Keratinocyte (primary cell): ENCODE measurements at regions not wholly inside any gene's neighbourhood (a gene's known extent, or its start where the extent isn't known, plus 50 kb on each side); places are given as distances from the start of the nearest gene placed in this dataset.

Source experiments
- DNase-seq: peaks from one replicate; pipeline ENCODE4 v3.0.0-alpha.2; 2011; ENCODE audit warnings: low read depth, missing footprints, low spot score
- FAIRE-seq: peaks from 2 replicates; lab custom pipeline; 2011; peaks lifted over from hg19 to GRCh38; lab: Jason Lieb, UNC
- H2AFZ ChIP-seq: 2 replicates; pipeline ENCODE4 v1.6.0; 2012; ENCODE audit warnings: low read length, control low read depth, inconsistent platforms; ENCODE audit not compliant: control insufficient read depth
- H3K27ac ChIP-seq: 2 replicates; pipeline ENCODE4 v1.5.1; 2011; ENCODE audit warnings: low read length; ENCODE audit not compliant: control insufficient read depth, insufficient read depth
- H3K27me3 ChIP-seq: 3 replicates; pipeline ENCODE4 v1.6.0; 2011; ENCODE audit warnings: low read length; ENCODE audit not compliant: control insufficient read depth, insufficient read depth; ENCODE audit errors: extremely low read depth
- H3K36me3 ChIP-seq, 2 experiments: 2 replicates in 1 of 2; 3 replicates in 1 of 2; pipeline ENCODE4 v1.5.1; 2011; ENCODE audit warnings: low read length in 2 of 2, mild to moderate bottlenecking in 1 of 2; ENCODE audit not compliant: control insufficient read depth in 2 of 2, insufficient read depth in 2 of 2; ENCODE audit errors: extremely low read depth in 1 of 2
- H3K4me1 ChIP-seq: 3 replicates; pipeline ENCODE4 v1.5.1; 2011; ENCODE audit warnings: low read length; ENCODE audit not compliant: control insufficient read depth, insufficient read depth; ENCODE audit errors: extremely low read depth
- H3K4me2 ChIP-seq: 3 replicates; pipeline ENCODE4 v1.6.0; 2011; ENCODE audit warnings: low read depth, low read length; ENCODE audit not compliant: control insufficient read depth, insufficient read depth; ENCODE audit errors: extremely low read depth
- H3K4me3 ChIP-seq, 3 experiments: fragments of 200-600 bp in 1 of 3; sonication (generic) in 1 of 3; 2 replicates in 2 of 3; 3 replicates in 1 of 3; pipeline ENCODE4 v1.5.1; 2011 to 2016; ENCODE audit warnings: low read length in 3 of 3, mild to moderate bottlenecking in 3 of 3, control low read depth in 2 of 3, inconsistent platforms in 1 of 3, low read depth in 1 of 3, mixed read lengths in 1 of 3, mixed run types in 1 of 3, moderate library complexity in 1 of 3; ENCODE audit not compliant: control insufficient read depth in 2 of 3, insufficient read depth in 2 of 3; ENCODE audit errors: extremely low read depth in 1 of 3
- H3K79me2 ChIP-seq: 2 replicates; pipeline ENCODE4 v1.6.0; 2012; ENCODE audit warnings: low read length; ENCODE audit not compliant: control insufficient read depth, insufficient read depth
- H3K9ac ChIP-seq: 3 replicates; pipeline ENCODE4 v1.6.0; 2011; ENCODE audit warnings: low read length; ENCODE audit not compliant: control insufficient read depth, insufficient read depth; ENCODE audit errors: extremely low read depth
- H3K9me1 ChIP-seq: 3 replicates; pipeline ENCODE4 v1.6.0; 2011; ENCODE audit warnings: low read length; ENCODE audit not compliant: control insufficient read depth, insufficient read depth; ENCODE audit errors: extremely low read depth
- H3K9me3 ChIP-seq: 2 replicates; pipeline ENCODE4 v1.5.1; 2012; ENCODE audit warnings: low read depth, low read length; ENCODE audit not compliant: control insufficient read depth
- H4K20me1 ChIP-seq: 3 replicates; pipeline ENCODE4 v1.6.0; 2011; ENCODE audit warnings: low read length; ENCODE audit not compliant: control insufficient read depth, insufficient read depth; ENCODE audit errors: extremely low read depth
- CTCF ChIP-seq, 3 experiments: IDR thresholded peaks in 1 of 3; conservative IDR thresholded peaks in 1 of 3; optimal IDR thresholded peaks in 1 of 3; 2 replicates in 2 of 3; 3 replicates in 1 of 3; pipeline versions ENCODE3 to v1.5.1; 2011; ENCODE audit warnings: low read length in 3 of 3, mild to moderate bottlenecking in 3 of 3, moderate library complexity in 2 of 3, control low read depth in 1 of 3, inconsistent platforms in 1 of 3; ENCODE audit not compliant: insufficient read depth in 2 of 3; ENCODE audit errors: extremely low read depth in 1 of 3
- EZH2 ChIP-seq: IDR thresholded peaks from one replicate; pipeline ENCODE4 v1.6.1; 2012; ENCODE audit warnings: inconsistent platforms, mild to moderate bottlenecking, low read length, moderate library complexity
- dilution Hi-C: fragments of 300-500 bp; cut with MboI; formaldehyde crosslinking; loops from one replicate; pipeline ENCODE4 v1.7.0; 2020; ENCODE audit warnings: low sequenced_read_pairs; ENCODE audit not compliant: extremely low pct_ligation_motif_present

GRCh38 chr11:131109790-131110189, 193.5 kb upstream of the SNX19 start:
- dilution Hi-C loops = no loop called here
- Histone ChIP-seq H3K4me2 (no peak overlapping the region), H3K4me1 (no peaks in the 10 kb centered on the region), H3K9me1 (no peaks in the 10 kb centered on the region), H3K4me3 (no peak overlapping the region), H3K9ac (no peak overlapping the region), H3K27me3 (no peaks in the 10 kb centered on the region), H3K9me3 (peaks cover 4% of the 10 kb centered on the region), H2AFZ (no peak overlapping the region), H4K20me1 (no peaks in the 10 kb centered on the region), H3K36me3 (no peaks in the 10 kb centered on the region), H3K27ac (no peak overlapping the region), H3K79me2 (no peaks in the 10 kb centered on the region)
- DNase-seq (no peak), FAIRE-seq (no peak)
- TF ChIP-seq CTCF (optimal IDR thresholded peaks at IDR 0.05 in 1 of 3, IDR thresholded peaks at IDR 0.05 in 1 of 3, conservative IDR thresholded peaks at IDR 0.05 in 1 of 3; ENCODE audit: extremely low read depth in 1 of 3, insufficient read depth in 2 of 3, low read length in 3 of 3) = no peak
- TF ChIP-seq EZH2 = no peak

DNA sequence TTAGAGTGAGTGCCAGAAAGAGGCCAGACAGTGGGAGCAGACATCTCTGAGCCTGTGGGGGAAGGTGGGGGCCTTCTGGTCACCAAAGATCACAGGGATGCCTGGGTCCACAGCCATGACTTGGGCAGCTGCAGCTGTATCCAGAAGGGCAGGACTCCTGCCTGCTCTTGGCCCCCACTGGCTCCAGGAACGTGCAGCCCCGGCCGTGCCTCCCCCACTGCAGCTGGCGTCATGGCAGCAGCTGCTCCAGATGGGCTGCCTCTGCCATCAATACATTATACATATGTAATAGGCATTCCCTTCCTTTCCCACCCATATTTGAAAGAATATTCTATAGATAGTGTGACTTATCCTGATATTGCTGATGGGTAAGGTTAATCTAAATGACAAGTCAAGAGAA, 195.5 kb upstream of the SNX19 start:
- Histone ChIP-seq H3K9me3 (peaks cover 4% of the 10 kb centered on the region), H3K36me3 (no peaks in the 10 kb centered on the region), H3K79me2 (no peaks in the 10 kb centered on the region), H2AFZ (no peak overlapping the region), H3K4me2 (no peak overlapping the region), H3K9ac (no peak overlapping the region), H3K9me1 (no peaks in the 10 kb centered on the region), H3K4me3 (no peak overlapping the region), H3K27ac (no peak overlapping the region), H4K20me1 (no peaks in the 10 kb centered on the region), H3K4me1 (no peaks in the 10 kb centered on the region), H3K27me3 (no peaks in the 10 kb centered on the region)
- TF ChIP-seq EZH2 (no peak), CTCF (optimal IDR thresholded peaks at IDR 0.05 in 1 of 3, IDR thresholded peaks at IDR 0.05 in 1 of 3, conservative IDR thresholded peaks at IDR 0.05 in 1 of 3; ENCODE audit: extremely low read depth in 1 of 3, insufficient read depth in 2 of 3, low read length in 3 of 3) (no peak)
- dilution Hi-C loops = no loop called here
- FAIRE-seq = no peak
- no peak for DNase-seq
